Peyer's patch (tissue), 4 donors: ENCODE measurements at regions not wholly inside any gene's neighbourhood (a gene's known extent, or its start where the extent isn't known, plus 50 kb on each side); places are given as distances from the start of the nearest gene placed in this dataset.

Source experiments
- POLR2A ChIP-seq, 2 donors: fragments of 450-650 bp; IDR thresholded peaks; one replicate each; pipeline ENCODE4 v1.5.1; 2017; ENCODE audit warnings: antibody characterized with exemption in 2 of 2, mild to moderate bottlenecking in 2 of 2, moderate library complexity in 2 of 2
- TF ChIP-seq, protein P1 (sequence below), 6 experiments: fragments of 450-650 bp in 4 of 6; fragments of 200-600 bp in 2 of 6; sonication (generic) in 1 of 6; IDR thresholded peaks; one replicate each; pipeline ENCODE4 v1.5.1; 2017 to 2019; ENCODE audit warnings: antibody characterized with exemption in 6 of 6, mild to moderate bottlenecking in 3 of 6, moderate library complexity in 1 of 6

DNA sequence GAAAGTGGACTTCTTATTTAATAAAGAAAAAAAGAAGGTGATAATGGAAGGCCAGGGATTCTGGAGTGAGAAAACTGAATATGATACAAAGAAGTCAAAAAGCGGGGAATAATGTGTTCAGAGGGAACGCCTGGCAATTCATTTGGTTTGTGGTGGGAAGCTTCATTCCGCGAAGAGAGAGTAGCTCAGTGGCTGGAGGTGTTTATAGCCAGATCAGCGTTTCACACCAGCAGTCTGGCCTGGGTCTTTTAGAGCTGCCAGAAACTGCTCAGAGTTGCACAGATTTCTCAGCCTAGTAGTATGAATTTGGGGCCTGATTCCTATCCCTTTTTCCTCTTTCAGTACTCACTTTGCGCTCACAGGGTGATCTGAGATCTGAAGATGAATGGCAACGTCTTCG lies 67.8 kb upstream of the IPO9 start:
- TF ChIP-seq, protein P1, sequence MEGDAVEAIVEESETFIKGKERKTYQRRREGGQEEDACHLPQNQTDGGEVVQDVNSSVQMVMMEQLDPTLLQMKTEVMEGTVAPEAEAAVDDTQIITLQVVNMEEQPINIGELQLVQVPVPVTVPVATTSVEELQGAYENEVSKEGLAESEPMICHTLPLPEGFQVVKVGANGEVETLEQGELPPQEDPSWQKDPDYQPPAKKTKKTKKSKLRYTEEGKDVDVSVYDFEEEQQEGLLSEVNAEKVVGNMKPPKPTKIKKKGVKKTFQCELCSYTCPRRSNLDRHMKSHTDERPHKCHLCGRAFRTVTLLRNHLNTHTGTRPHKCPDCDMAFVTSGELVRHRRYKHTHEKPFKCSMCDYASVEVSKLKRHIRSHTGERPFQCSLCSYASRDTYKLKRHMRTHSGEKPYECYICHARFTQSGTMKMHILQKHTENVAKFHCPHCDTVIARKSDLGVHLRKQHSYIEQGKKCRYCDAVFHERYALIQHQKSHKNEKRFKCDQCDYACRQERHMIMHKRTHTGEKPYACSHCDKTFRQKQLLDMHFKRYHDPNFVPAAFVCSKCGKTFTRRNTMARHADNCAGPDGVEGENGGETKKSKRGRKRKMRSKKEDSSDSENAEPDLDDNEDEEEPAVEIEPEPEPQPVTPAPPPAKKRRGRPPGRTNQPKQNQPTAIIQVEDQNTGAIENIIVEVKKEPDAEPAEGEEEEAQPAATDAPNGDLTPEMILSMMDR (IDR thresholded peaks at IDR 0.05), result no peak
- TF ChIP-seq POLR2A (IDR thresholded peaks at IDR 0.05), result no peak
